ENCODE measurements at regions not wholly inside any gene's neighbourhood (a gene's known extent, or its start where the extent isn't known, plus 50 kb on each side); places are given as distances from the start of the nearest gene placed in this dataset.
"Not testable (repeated sequence)": the region's sequence is repeated elsewhere in the genome, so short reads cannot be mapped to it uniquely, and the experiment has no call there.

DNA sequence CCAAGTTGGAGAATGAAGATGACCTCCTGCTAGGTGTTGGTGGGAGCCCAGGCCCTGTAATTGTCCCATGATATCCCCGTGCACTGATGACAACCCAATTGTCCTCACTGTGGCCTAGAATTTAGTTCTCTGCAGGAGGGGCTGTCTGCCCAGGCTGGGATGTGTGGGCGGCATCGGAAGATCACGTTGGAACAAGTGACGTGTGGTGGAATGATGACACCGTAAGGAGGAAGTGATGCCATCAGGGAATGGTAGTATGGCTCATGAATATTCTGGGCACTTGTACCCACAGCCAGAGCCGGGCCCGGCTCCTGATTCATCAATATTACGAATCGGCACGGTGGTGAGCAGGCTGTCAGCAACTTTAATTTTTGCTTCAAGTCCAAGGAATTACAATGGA is 111.6 kb downstream of the MIAT start:
- Histone ChIP-seq H3K36me3 (no peaks in the 10 kb centered on the region), H3K4me3 (no peak overlapping the region), H3K9me3 (no peaks in the 10 kb centered on the region), H3K27me3 (replicated peaks; ENCODE audit: insufficient read depth) (no peaks in the 10 kb centered on the region), H3K4me1 (replicated peaks) (no peaks in the 10 kb centered on the region), H3K27ac (no peak overlapping the region)
- WGBS = 86% methylated on average over 11 of the region's 11 CpGs
- TF ChIP-seq, protein P1, sequence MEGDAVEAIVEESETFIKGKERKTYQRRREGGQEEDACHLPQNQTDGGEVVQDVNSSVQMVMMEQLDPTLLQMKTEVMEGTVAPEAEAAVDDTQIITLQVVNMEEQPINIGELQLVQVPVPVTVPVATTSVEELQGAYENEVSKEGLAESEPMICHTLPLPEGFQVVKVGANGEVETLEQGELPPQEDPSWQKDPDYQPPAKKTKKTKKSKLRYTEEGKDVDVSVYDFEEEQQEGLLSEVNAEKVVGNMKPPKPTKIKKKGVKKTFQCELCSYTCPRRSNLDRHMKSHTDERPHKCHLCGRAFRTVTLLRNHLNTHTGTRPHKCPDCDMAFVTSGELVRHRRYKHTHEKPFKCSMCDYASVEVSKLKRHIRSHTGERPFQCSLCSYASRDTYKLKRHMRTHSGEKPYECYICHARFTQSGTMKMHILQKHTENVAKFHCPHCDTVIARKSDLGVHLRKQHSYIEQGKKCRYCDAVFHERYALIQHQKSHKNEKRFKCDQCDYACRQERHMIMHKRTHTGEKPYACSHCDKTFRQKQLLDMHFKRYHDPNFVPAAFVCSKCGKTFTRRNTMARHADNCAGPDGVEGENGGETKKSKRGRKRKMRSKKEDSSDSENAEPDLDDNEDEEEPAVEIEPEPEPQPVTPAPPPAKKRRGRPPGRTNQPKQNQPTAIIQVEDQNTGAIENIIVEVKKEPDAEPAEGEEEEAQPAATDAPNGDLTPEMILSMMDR (IDR thresholded peaks at IDR 0.05) = no peak
- DNase-seq (ENCODE audit: low spot score) = no peak
- intact Hi-C loops (cut with DNase I) = loop anchor here (10.0 kb wide), 1 partner anchor 636 kb away; no protein-coding TSS in a partner anchor

DNA sequence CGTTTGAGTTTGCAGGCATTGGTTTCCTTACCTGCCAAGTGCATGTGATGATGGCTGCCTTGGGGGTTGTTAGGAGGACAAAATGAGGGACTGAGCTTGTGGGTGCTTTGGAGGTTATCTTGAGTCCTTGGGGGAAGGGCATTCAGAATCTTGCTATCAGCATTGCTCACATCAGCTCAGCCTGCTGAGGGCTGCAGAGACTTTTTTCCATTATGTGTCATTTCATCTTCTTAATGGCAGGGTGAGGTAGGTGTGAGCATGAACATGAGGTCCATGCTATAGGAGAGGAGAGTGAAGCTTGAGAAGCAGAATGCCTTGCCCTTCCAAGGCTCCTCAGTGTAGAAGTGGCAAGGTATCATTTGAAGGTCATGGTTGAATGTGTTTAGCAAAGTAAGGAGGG is 112.3 kb downstream of the MIAT start:
- no peaks in the 10 kb centered on the region for H3K36me3 ChIP-seq
- H3K27ac ChIP-seq = no peak overlapping the region
- H3K4me3 ChIP-seq = no peak overlapping the region
- H3K9me3 ChIP-seq = no peaks in the 10 kb centered on the region
- DNase-seq (ENCODE audit: low spot score) = no peak
- H3K4me1 ChIP-seq (replicated peaks) = no peaks in the 10 kb centered on the region
- H3K27me3 ChIP-seq (replicated peaks; ENCODE audit: insufficient read depth) = no peaks in the 10 kb centered on the region
- TF ChIP-seq, protein P1 (IDR thresholded peaks at IDR 0.05) = no peak
- TF ChIP-seq POLR2A (IDR thresholded peaks at IDR 0.05) = no peak
- intact Hi-C loops (cut with DNase I) = loop anchor here (10.0 kb wide), 1 partner anchor 635 kb away; no protein-coding TSS in a partner anchor
- WGBS = 89% methylated on average over 1 of the region's 1 CpG

DNA sequence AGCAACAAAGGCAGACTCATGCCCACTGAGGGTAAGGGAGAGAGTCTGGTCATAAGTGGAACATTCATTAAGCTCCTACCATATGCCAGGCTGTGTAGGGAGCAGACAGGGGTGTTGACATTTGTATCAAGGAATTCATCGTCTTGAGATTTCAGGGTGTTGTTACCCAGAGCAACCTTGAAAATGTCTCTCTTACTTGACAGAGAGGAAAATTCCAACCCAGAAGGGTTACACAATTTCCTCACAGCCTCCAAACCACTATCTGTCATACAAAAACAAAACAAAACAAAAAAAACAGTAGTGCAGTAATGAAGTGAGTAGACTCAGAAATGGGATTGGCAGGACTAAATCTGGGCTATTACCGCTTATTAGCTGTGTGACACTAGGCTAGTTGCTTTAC is 113.2 kb downstream of the MIAT start:
- H3K4me1 ChIP-seq (replicated peaks) = no peaks in the 10 kb centered on the region
- no peaks in the 10 kb centered on the region for H3K27me3 ChIP-seq (replicated peaks; ENCODE audit: insufficient read depth)
- H3K36me3 ChIP-seq = no peaks in the 10 kb centered on the region
- intact Hi-C loops (cut with DNase I) = no loop called here
- no peak for TF ChIP-seq POLR2AphosphoS5 (IDR thresholded peaks at IDR 0.05)
- no peak overlapping the region for H3K4me3 ChIP-seq
- DNase-seq (ENCODE audit: low spot score) = no peak
- 91% methylated on average over 2 of the region's 2 CpGs for WGBS
- no peak overlapping the region for H3K27ac ChIP-seq
- H3K9me3 ChIP-seq = no peaks in the 10 kb centered on the region

DNA sequence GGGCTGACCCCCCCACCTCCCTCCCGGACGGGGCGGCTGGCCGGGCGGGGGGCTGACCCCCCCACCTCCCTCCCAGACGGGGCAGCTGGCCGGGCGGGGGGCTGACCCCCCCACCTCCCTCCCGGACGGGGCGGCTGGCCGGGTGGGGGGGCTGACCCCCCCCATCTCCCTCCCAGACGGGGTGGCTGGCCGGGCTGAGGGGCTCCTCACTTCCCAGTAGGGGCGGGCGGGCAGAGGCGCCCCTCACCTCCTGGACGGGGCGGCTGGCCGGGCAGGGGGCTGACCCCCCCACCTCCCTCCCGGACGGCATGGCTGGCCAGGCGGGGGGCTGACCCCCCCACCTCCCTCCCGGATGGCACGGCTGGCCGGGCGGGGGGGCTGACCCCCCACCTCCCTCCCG is 115.7 kb downstream of the MIAT start:
- H3K27me3 ChIP-seq (replicated peaks; ENCODE audit: insufficient read depth); DNase-seq (ENCODE audit: low spot score); H3K27ac ChIP-seq; H3K4me1 ChIP-seq (replicated peaks); H3K4me3 ChIP-seq; H3K36me3 ChIP-seq; intact Hi-C loops (cut with DNase I); H3K9me3 ChIP-seq: not testable (repeated sequence)
- WGBS = no CpG with 5 or more reads among the region's 28 CpGs

DNA sequence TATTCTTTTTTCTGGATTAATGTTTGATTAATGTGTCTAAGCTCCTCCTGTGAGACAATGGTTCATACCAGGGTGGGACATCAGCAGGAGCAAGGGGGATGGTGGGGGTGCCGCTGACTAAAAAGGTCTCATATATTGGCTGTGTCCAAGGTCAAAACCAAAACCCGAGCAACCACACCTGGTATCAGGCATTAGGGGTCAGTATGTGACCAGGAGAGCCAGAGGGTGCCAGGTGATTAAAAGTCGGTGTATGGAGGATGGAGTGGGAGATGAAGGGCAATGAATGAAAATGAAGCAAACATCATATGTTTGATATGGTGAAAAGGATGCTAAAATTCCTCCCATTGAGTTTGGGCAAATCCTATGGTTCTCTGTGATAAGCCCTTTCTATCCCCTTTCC is 118.0 kb downstream of the MIAT start:
- no peak for TF ChIP-seq POLR2A (IDR thresholded peaks at IDR 0.05)
- TF ChIP-seq POLR2AphosphoS5 (IDR thresholded peaks at IDR 0.05) = no peak
- TF ChIP-seq, protein P1 (IDR thresholded peaks at IDR 0.05) = no peak
- H3K27me3 ChIP-seq (replicated peaks; ENCODE audit: insufficient read depth) = no peaks in the 10 kb centered on the region
- intact Hi-C loops (cut with DNase I) = no loop called here
- 92% methylated on average over 3 of the region's 3 CpGs for WGBS
- H3K36me3 ChIP-seq = no peaks in the 10 kb centered on the region
- H3K4me3 ChIP-seq = no peak overlapping the region
- no peaks in the 10 kb centered on the region for H3K9me3 ChIP-seq
- no peaks in the 10 kb centered on the region for H3K4me1 ChIP-seq (replicated peaks)
- H3K27ac ChIP-seq = no peak overlapping the region
- no peak for DNase-seq (ENCODE audit: low spot score)

DNA sequence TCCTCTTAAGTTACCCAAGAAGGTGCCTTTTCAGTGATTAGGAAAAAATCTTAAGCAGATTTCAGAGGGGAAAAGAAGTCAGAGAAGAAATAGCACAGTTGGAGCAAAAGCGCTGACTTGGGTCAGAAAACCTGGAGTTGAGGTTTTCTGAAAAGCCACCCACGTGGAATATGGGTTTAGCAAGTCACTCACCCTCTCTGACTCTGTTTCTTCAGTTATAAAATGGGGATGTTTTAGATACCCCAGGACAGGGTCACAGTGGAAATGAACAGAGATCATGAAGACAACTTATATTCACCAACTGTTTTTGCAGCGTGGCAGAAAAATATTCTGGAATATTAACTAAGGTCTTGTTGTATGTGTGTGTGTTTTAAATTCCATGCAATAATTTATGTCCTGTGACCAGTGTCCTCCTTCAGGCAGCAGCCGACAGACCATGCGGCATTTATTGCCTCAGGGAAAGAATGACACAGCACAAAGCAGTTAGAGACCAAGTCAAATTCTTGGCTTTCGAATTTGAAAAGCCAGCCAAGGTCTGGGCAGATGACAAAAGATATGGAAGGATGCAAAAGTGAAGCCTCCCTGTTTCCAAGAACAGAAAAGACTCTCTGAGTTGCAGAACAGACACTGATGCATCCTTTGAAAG is 119.9 kb downstream of the MIAT start:
- H3K4me1 ChIP-seq (replicated peaks) = no peaks in the 10 kb centered on the region
- H3K9me3 ChIP-seq = no peaks in the 10 kb centered on the region
- H3K27ac ChIP-seq = no peak overlapping the region
- no peaks in the 10 kb centered on the region for H3K27me3 ChIP-seq (replicated peaks; ENCODE audit: insufficient read depth)
- TF ChIP-seq, protein P1 (IDR thresholded peaks at IDR 0.05) = no peak
- TF ChIP-seq POLR2A (IDR thresholded peaks at IDR 0.05) = no peak
- no peak for TF ChIP-seq POLR2AphosphoS5 (IDR thresholded peaks at IDR 0.05)
- H3K4me3 ChIP-seq = no peak overlapping the region
- WGBS = 38% methylated on average over 6 of the region's 6 CpGs
- H3K36me3 ChIP-seq = no peaks in the 10 kb centered on the region
- no peak for DNase-seq (ENCODE audit: low spot score)
- intact Hi-C loops (cut with DNase I) = no loop called here

Data from prostate gland (tissue), 2 donors.